ENCODE measurements at regions not wholly inside any gene's neighbourhood (a gene's known extent, or its start where the extent isn't known, plus 50 kb on each side); places are given as distances from the start of the nearest gene placed in this dataset.
"Not testable (repeated sequence)": the region's sequence is repeated elsewhere in the genome, so short reads cannot be mapped to it uniquely, and the experiment has no call there.

DNA sequence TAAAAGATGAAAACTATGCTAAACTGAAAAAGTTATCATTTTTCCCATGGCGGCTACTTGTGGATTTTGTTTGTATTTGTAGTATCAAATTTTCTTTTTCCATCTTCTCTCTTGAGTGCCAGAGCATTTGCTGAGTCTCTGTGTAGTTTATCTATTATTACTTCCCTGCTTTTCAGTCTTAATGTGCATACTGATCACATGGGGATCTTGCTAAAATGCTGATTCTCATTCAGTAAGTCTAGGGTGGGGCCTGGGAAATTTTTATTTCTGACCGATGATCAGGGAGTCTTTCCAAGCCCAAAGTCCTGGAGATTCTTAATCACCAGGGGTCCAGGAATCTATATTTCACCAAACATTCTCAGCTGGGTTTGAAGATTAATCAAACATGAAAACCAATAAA is 189.0 kb upstream of the GOT2 start:
- no peaks in the 10 kb centered on the region for H3K36me3 ChIP-seq

DNA sequence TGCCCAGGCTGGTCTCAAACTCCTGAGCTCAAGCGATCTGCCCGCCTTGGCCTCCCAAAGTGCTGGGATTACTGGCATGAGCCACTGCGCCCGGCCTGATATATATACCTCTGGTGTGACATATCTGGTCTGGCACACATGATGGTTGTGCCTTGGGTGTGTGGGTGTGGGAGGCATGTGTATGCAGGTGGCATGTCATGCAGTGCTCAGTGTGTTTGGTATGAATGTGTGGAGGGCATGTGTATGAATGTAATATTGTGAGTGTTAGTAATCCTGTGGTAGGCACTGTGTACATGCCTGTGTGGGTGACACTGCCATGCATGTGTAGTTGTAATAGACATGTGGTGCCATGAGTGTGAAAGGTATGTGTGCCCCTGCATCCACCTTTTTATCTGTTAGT is 179.3 kb upstream of the GOT2 start:
- no peaks in the 10 kb centered on the region for H3K27me3 ChIP-seq
- no peak overlapping the region for H3K4me3 ChIP-seq
- H3K4me1 ChIP-seq, result no peaks in the 10 kb centered on the region
- H4K20me1 ChIP-seq, result no peaks in the 10 kb centered on the region
- H3K27ac ChIP-seq, result no peak overlapping the region
- H3K36me3 ChIP-seq, result no peaks in the 10 kb centered on the region
- H3K9ac ChIP-seq, result no peak overlapping the region
- no peak for TF ChIP-seq Cebpa-rat (IDR thresholded peaks at IDR 0.05)
- H3K4me2 ChIP-seq, result no peak overlapping the region
- no peaks in the 10 kb centered on the region for H3K9me3 ChIP-seq

More for the DNA sequence above, 189.0 kb upstream of the GOT2 start:
- no peaks in the 10 kb centered on the region for H3K9me3 ChIP-seq
- H3K9ac ChIP-seq, result no peak overlapping the region
- TF ChIP-seq Cebpa-rat (IDR thresholded peaks at IDR 0.05), result no peak
- H3K4me3 ChIP-seq, result no peak overlapping the region
- H3K27ac ChIP-seq, result no peak overlapping the region
- no peaks in the 10 kb centered on the region for H4K20me1 ChIP-seq
- no peaks in the 10 kb centered on the region for H3K4me1 ChIP-seq
- no peaks in the 10 kb centered on the region for H3K27me3 ChIP-seq
- H3K4me2 ChIP-seq, result no peak overlapping the region

DNA sequence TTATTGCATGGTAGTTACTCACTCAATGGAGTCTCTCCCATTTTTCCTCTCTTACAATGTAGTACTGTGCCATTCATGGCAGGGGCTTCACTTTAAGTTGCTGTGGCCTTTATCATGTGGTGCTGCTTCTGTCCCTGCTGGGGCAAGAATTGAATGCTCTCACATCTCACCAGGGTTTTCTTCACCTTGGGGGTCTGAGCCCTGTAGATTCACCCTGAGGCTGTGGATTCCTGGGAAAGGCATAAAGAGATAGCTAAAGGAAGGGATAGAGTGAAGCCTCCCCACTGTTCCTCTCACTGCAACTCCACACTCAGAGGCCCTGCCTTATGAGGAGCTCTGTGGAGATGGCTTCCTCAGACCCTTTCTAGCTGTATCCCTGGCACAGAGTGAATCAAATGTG is 178.5 kb upstream of the GOT2 start:
- H3K36me3 ChIP-seq, result no peaks in the 10 kb centered on the region
- H3K9ac ChIP-seq, result no peak overlapping the region
- H3K4me2 ChIP-seq, result no peak overlapping the region
- H3K4me1 ChIP-seq, result no peaks in the 10 kb centered on the region
- H3K9me3 ChIP-seq, result no peaks in the 10 kb centered on the region
- no peaks in the 10 kb centered on the region for H4K20me1 ChIP-seq
- no peaks in the 10 kb centered on the region for H3K27me3 ChIP-seq
- no peak overlapping the region for H3K4me3 ChIP-seq
- H3K27ac ChIP-seq, result no peak overlapping the region
- TF ChIP-seq Cebpa-rat (IDR thresholded peaks at IDR 0.05), result no peak

DNA sequence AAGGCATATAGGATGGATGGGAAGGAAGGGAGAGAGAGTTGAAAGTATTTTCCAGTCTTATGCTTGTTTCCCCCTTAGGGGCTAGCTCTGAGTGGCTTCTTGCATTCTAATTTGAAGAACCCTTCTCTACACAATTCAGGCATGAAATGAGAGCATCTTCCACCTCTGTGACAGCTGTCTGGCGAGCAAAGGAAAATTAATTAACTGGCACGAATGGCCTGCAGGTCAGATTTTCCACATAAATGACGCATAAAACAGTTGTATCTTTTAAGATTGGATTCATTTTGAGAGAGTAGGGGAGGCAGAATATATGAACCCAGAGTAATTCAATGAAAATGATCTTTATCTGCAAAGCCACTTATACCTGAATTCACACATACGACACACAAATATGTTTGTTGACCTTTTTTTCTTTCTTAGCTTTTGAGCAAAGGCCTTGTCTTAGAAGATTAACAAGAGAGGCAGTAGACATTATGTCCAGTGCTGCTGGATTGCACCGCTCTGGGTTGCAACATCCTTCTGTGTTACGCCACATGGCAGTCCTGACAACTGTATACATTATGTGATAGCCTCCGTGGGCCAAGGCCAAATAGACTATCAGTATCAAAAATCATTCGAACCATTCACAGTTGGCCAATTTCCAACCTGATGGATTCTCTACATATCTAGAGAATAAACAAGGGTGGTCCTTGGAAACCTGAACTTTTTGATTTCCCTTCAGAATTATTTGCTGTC is 173.0 kb upstream of the GOT2 start:
- Histone ChIP-seq H3K27ac (no peak overlapping the region), H3K27me3 (no peaks in the 10 kb centered on the region), H3K9ac (no peak overlapping the region), H4K20me1 (no peaks in the 10 kb centered on the region), H3K4me1 (no peaks in the 10 kb centered on the region), H3K4me2 (no peak overlapping the region), H3K4me3 (no peak overlapping the region), H3K36me3 (no peaks in the 10 kb centered on the region), H3K9me3 (no peaks in the 10 kb centered on the region)
- no peak for TF ChIP-seq Cebpa-rat (IDR thresholded peaks at IDR 0.05)

DNA sequence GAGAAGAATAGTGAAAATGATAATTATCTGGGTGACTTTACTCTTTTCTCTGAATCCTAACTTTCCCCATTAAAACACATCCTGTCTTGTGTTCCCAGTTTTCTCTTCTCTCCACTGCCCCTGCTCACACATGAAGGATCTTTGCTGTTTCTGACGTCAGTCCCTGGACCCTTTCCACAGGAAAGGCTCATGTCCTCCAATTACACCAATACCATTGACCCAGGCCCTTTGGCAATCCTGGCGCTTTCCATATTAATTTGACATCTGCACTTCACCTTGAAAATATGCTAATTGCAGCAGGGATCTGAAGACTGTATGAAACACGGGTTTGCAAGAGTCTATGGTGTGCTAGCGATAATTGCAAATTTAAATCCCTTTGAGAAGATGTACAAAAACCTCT is 170.2 kb upstream of the GOT2 start:
- Histone ChIP-seq H4K20me1 (no peaks in the 10 kb centered on the region), H3K9me3 (no peaks in the 10 kb centered on the region), H3K27me3 (no peaks in the 10 kb centered on the region), H3K4me1 (no peaks in the 10 kb centered on the region), H3K4me2 (no peak overlapping the region), H3K36me3 (no peaks in the 10 kb centered on the region), H3K9ac (no peak overlapping the region), H3K27ac (no peak overlapping the region), H3K4me3 (no peak overlapping the region)
- TF ChIP-seq Cebpa-rat (IDR thresholded peaks at IDR 0.05), result no peak

DNA sequence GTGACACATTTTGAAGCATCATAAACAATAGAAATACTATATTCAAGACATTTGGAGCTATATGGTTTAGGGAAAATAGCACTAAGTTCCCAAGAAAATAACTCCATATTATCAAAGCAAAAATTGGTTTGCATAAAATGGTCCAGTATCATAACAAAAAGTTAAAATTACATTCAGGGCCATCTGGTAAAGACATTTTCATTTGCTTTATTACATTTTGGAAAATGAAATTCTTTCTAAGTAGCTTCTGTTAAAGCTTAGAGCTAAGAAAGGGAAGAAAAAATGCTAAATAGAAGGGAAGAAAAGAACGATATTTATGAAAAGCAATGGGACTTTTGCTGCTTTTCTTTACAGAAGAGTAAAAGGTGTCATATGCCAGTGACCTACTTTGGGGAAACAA is 155.4 kb upstream of the GOT2 start:
- no peak overlapping the region for H3K27ac ChIP-seq
- no peaks in the 10 kb centered on the region for H3K4me1 ChIP-seq
- H3K9ac ChIP-seq, result no peak overlapping the region
- no peak for TF ChIP-seq Cebpa-rat (IDR thresholded peaks at IDR 0.05)
- H4K20me1 ChIP-seq, result no peaks in the 10 kb centered on the region
- H3K9me3 ChIP-seq, result no peaks in the 10 kb centered on the region
- no peak overlapping the region for H3K4me3 ChIP-seq
- no peaks in the 10 kb centered on the region for H3K36me3 ChIP-seq
- no peak overlapping the region for H3K4me2 ChIP-seq
- no peaks in the 10 kb centered on the region for H3K27me3 ChIP-seq

DNA sequence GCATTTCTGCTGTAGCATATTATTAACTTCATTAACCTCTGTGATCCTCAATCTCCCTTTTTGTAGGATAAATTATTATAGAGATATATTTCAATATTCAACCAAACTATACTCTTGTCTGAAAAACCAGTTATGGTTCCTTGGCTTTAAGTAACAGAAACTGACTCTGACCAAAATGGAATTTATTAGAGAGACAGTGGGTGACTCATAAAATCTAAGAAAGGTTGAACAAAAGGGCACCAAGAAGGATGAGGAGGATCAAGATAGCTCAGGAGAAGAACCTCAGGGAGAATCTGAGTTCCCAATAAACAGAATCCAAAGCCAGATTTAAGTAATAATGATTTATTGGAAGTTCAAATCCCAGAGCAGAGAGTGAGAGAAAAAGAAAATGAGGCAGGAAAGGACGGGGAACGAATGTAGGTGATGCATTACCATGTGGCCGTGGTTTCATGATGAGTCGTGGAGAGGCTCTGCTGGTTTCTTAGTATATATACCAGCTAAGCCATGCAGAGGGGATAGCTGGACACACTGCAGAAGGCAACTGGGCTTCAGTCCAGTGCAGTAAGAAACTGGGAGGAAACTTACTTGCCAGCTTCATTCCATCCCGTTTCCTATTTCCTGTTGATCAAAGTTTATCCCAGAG is 151.5 kb upstream of the GOT2 start:
- no peak overlapping the region for H3K4me3 ChIP-seq
- no peaks in the 10 kb centered on the region for H3K27me3 ChIP-seq
- no peaks in the 10 kb centered on the region for H3K9me3 ChIP-seq
- no peaks in the 10 kb centered on the region for H3K4me1 ChIP-seq
- H3K27ac ChIP-seq, result no peak overlapping the region
- H4K20me1 ChIP-seq, result no peaks in the 10 kb centered on the region
- no peak for TF ChIP-seq Cebpa-rat (IDR thresholded peaks at IDR 0.05)
- H3K36me3 ChIP-seq, result no peaks in the 10 kb centered on the region
- H3K4me2 ChIP-seq, result no peak overlapping the region
- no peak overlapping the region for H3K9ac ChIP-seq

DNA sequence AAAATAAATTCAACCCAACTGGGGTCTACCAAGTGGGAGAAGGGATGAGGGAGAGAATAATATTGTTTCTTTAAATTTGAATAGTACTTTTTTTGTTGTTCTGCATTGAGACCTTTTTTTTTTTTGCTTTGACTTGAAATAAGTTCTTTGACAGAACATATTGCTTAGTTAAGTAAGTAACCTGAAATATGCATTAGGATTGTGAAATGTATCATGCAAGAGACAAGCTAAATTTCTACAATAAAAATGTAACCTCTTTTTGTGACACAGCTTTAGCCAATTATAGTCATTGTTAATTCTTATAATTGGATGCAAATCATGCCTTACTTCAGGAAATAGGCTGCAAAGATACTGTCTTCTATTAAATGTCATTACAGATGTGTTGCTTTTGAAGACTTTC is 150.0 kb upstream of the GOT2 start:
- H3K36me3 ChIP-seq, result no peaks in the 10 kb centered on the region
- H4K20me1 ChIP-seq, result no peaks in the 10 kb centered on the region
- H3K4me1 ChIP-seq, result no peaks in the 10 kb centered on the region
- no peak overlapping the region for H3K27ac ChIP-seq
- H3K9ac ChIP-seq, result no peak overlapping the region
- no peak overlapping the region for H3K4me3 ChIP-seq
- no peaks in the 10 kb centered on the region for H3K9me3 ChIP-seq
- no peak overlapping the region for H3K4me2 ChIP-seq
- no peak for TF ChIP-seq Cebpa-rat (IDR thresholded peaks at IDR 0.05)
- H3K27me3 ChIP-seq, result no peaks in the 10 kb centered on the region

DNA sequence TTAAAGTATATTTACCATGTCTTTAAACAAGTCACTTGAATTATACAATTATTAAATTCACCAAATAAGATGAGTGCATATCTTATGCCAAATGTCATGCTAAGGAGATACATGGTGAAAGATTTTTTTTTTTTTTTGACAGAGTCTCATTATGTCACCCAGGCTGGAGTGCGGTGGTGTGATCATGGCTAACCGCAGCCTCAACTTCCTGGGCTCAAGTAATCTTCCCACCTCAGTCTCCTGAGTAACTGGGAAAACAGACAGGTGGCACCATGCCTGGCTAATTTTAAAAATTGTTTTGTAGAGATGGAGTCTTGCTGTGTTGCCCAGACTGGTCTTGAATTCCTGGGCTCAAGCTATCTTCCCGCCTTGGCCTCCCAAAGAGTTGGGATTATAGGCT is 149.0 kb upstream of the GOT2 start:
- Histone ChIP-seq H3K27me3 (no peaks in the 10 kb centered on the region), H3K4me2 (no peak overlapping the region), H3K4me3 (no peak overlapping the region), H3K9me3 (peaks cover 8% of the 10 kb centered on the region), H3K36me3 (no peaks in the 10 kb centered on the region), H3K4me1 (no peaks in the 10 kb centered on the region), H4K20me1 (no peaks in the 10 kb centered on the region), H3K27ac (no peak overlapping the region), H3K9ac (no peak overlapping the region)
- TF ChIP-seq Cebpa-rat (IDR thresholded peaks at IDR 0.05), result no peak

DNA sequence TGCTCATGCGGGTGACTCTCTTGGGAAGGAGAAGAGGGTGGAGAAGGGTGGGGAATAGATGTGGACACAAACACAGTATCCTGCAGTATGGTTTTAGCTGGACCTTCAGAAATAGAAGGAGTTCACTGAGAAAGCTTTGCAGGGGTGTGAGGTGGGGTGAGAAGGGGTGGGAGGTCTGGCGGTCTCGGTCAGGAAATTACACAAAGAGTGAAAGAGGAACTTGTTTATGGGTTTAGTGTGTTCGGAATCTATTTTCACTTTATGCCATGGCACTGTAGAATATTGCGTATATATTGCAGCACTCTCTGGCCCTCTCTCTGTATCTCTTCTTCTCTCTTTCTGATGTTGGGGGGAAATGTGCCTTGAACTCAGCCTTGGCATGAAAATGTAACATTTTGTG is 148.2 kb upstream of the GOT2 start:
- no peak for TF ChIP-seq Cebpa-rat (IDR thresholded peaks at IDR 0.05)
- H3K4me2 ChIP-seq, result no peak overlapping the region

DNA sequence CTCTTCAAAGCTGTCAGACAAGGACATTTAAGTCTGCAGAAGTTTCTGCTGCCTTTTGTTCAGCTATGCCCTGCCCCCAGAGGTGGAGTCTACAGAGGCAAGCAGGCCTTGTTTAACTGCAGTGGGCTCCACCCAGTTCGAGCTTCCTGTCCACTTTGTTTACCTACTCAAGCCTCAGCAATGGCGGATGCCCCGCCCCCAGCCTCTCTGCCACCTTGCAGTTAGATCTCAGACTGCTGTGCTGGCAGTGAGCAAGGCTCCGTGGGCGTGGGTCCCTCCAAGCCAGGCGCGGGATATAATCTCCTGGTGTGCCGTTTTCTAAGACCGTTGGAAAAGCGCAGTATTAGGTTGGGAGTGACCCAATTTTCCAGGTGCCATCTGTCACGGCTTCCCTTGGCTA is 144.5 kb upstream of the GOT2 start:
- H3K9ac ChIP-seq, H3K4me2 ChIP-seq, H3K9me3 ChIP-seq, H3K4me3 ChIP-seq, H3K36me3 ChIP-seq, H4K20me1 ChIP-seq, H3K27ac ChIP-seq, H3K27me3 ChIP-seq, H3K4me1 ChIP-seq: not testable (repeated sequence)

More for the DNA sequence above, 148.2 kb upstream of the GOT2 start:
- H3K9me3 ChIP-seq, result peaks cover 8% of the 10 kb centered on the region
- no peak overlapping the region for H3K9ac ChIP-seq
- H4K20me1 ChIP-seq, result no peaks in the 10 kb centered on the region
- no peaks in the 10 kb centered on the region for H3K36me3 ChIP-seq
- H3K27ac ChIP-seq, result no peak overlapping the region
- no peaks in the 10 kb centered on the region for H3K4me1 ChIP-seq
- no peak overlapping the region for H3K4me3 ChIP-seq
- no peaks in the 10 kb centered on the region for H3K27me3 ChIP-seq
